ENCODE measurements at regions not wholly inside any gene's neighbourhood (a gene's known extent, or its start where the extent isn't known, plus 50 kb on each side); places are given as distances from the start of the nearest gene placed in this dataset.

GRCh38 chr10:83764666-83765065, 374.6 kb upstream of the GHITM start:
- TF ChIP-seq, protein P1, sequence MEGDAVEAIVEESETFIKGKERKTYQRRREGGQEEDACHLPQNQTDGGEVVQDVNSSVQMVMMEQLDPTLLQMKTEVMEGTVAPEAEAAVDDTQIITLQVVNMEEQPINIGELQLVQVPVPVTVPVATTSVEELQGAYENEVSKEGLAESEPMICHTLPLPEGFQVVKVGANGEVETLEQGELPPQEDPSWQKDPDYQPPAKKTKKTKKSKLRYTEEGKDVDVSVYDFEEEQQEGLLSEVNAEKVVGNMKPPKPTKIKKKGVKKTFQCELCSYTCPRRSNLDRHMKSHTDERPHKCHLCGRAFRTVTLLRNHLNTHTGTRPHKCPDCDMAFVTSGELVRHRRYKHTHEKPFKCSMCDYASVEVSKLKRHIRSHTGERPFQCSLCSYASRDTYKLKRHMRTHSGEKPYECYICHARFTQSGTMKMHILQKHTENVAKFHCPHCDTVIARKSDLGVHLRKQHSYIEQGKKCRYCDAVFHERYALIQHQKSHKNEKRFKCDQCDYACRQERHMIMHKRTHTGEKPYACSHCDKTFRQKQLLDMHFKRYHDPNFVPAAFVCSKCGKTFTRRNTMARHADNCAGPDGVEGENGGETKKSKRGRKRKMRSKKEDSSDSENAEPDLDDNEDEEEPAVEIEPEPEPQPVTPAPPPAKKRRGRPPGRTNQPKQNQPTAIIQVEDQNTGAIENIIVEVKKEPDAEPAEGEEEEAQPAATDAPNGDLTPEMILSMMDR (IDR thresholded peaks at IDR 0.05): no peak
- TF ChIP-seq POLR2AphosphoS5 (IDR thresholded peaks at IDR 0.05): no peak
